ENCODE measurements at regions not wholly inside any gene's neighbourhood (a gene's known extent, or its start where the extent isn't known, plus 50 kb on each side); places are given as distances from the start of the nearest gene placed in this dataset.

DNA sequence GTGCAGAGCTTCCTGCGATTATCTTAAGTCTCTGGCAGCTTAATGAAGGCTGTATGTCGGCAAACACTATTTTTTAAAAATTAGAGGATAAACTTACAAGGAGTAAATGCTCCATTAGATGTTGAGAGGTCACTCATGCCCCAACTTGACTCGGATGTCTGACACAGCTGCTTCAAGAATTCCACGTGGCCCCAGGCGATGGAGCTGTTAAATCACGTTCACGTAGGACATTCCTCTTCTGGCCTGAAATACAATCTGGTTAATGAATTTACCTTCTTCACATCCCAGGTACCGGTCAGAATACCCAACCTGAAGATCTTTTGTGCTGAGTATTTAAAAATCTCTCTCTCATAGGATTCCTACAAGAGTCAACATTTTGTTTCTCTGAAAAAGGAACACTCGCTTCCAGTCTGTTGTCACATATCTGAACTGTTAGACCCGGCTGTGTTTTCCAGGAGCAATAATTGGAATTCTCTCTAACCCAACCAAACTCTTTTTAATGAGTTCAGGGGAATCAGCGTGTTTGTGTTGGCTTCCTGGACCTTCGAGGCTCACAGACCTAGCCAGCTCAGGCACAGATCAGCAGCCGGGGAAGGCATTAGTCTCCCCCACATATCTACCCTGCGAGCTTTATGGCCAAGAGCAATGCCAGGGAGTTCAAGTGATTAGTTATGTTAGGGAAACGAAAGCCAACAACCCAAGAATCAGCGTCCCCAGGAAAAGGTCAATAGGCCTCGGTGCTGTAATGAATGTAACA, 284.9 kb downstream of the FGFR2 start:
- no peak overlapping the region for H3K4me3 ChIP-seq (ENCODE audit: low read depth, low read length)
- no peak for DNase-seq (ENCODE audit: low read depth)
- TF ChIP-seq, protein P1, sequence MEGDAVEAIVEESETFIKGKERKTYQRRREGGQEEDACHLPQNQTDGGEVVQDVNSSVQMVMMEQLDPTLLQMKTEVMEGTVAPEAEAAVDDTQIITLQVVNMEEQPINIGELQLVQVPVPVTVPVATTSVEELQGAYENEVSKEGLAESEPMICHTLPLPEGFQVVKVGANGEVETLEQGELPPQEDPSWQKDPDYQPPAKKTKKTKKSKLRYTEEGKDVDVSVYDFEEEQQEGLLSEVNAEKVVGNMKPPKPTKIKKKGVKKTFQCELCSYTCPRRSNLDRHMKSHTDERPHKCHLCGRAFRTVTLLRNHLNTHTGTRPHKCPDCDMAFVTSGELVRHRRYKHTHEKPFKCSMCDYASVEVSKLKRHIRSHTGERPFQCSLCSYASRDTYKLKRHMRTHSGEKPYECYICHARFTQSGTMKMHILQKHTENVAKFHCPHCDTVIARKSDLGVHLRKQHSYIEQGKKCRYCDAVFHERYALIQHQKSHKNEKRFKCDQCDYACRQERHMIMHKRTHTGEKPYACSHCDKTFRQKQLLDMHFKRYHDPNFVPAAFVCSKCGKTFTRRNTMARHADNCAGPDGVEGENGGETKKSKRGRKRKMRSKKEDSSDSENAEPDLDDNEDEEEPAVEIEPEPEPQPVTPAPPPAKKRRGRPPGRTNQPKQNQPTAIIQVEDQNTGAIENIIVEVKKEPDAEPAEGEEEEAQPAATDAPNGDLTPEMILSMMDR (IDR thresholded peaks at IDR 0.05; ENCODE audit: low read depth, low read length) = no peak
- TF ChIP-seq POLR2A (IDR thresholded peaks at IDR 0.05; ENCODE audit: extremely low read depth, insufficient read length) = no peak
- no peak for TF ChIP-seq MYC (IDR thresholded peaks at IDR 0.05; ENCODE audit: low read depth, low read length)
- TF ChIP-seq, protein P2, sequence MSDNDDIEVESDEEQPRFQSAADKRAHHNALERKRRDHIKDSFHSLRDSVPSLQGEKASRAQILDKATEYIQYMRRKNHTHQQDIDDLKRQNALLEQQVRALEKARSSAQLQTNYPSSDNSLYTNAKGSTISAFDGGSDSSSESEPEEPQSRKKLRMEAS (IDR thresholded peaks at IDR 0.05; ENCODE audit: low read depth, low read length) = no peak

DNA sequence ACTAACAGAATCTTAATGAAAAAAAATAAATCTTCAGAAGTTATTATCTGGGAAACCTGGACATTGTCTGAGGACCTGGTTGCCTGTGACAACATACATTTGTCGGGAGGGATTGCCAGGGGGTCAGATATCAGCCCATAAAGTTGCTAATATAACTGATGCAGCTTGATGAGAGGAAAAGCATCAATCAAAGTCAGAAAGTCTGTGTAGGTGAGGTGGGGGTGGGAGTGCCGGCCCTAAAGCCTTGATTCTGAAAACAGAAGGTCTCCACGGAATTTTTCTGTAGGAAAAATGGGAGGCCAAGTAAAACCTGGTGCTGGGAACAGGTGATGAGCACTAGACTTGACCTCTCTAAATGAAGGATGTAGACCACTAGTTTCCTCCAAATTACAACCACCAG, 281.8 kb downstream of the FGFR2 start:
- TF ChIP-seq MYC (IDR thresholded peaks at IDR 0.05; ENCODE audit: low read depth, low read length) = no peak
- TF ChIP-seq, protein P2 (IDR thresholded peaks at IDR 0.05; ENCODE audit: low read depth, low read length) = no peak
- no peak for TF ChIP-seq POLR2A (IDR thresholded peaks at IDR 0.05; ENCODE audit: extremely low read depth, insufficient read length)
- TF ChIP-seq, protein P1 (IDR thresholded peaks at IDR 0.05; ENCODE audit: low read depth, low read length) = no peak
- no peak for DNase-seq (ENCODE audit: low read depth)
- no peak overlapping the region for H3K4me3 ChIP-seq (ENCODE audit: low read depth, low read length)

DNA sequence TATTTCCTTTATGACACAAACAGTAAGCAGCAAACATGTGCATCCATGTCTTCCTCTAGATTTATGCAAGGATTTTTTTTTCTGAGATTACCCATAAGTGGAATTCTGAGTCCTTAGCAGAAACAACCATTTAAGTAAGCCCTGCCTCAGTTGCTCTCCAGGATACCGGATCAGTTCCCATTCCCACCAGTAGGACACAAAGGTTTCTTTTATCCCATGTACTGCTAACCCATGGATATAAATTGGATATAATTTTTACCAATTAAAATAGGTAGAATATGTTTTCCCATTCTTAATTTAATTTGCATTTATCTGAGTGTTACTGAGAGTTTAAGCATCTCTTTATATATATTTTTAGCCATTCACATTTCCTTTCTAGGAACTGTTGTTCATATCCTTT, 280.9 kb downstream of the FGFR2 start:
- TF ChIP-seq POLR2A (IDR thresholded peaks at IDR 0.05; ENCODE audit: extremely low read depth, insufficient read length) = no peak
- TF ChIP-seq MYC (IDR thresholded peaks at IDR 0.05; ENCODE audit: low read depth, low read length) = no peak
- TF ChIP-seq, protein P1 (IDR thresholded peaks at IDR 0.05; ENCODE audit: low read depth, low read length) = no peak
- TF ChIP-seq, protein P2 (IDR thresholded peaks at IDR 0.05; ENCODE audit: low read depth, low read length) = no peak
- no peak for DNase-seq (ENCODE audit: low read depth)
- H3K4me3 ChIP-seq (ENCODE audit: low read depth, low read length) = no peak overlapping the region

DNA sequence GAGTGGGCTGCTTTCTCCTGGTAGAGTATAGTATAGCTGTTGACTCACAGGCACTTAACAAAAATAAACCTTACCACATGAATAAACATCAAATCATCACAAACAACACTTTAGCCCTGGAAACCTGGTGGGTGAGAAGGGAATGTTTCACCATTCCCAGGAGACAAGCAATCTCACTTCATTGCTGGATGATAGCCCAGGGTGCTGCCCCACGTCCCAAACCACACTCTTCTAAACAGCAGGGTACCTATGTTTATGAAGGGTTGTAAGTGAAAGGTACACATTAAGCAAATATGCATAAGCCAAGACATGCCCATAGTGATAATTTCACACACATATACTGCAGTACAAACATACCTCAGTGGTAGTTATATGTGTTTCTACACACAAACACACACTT, 276.2 kb downstream of the FGFR2 start:
- TF ChIP-seq, protein P1 (IDR thresholded peaks at IDR 0.05; ENCODE audit: low read depth, low read length) = no peak
- TF ChIP-seq MYC (IDR thresholded peaks at IDR 0.05; ENCODE audit: low read depth, low read length) = no peak
- TF ChIP-seq POLR2A (IDR thresholded peaks at IDR 0.05; ENCODE audit: extremely low read depth, insufficient read length) = no peak
- TF ChIP-seq, protein P2 (IDR thresholded peaks at IDR 0.05; ENCODE audit: low read depth, low read length) = no peak
- DNase-seq (ENCODE audit: low read depth) = no peak
- no peak overlapping the region for H3K4me3 ChIP-seq (ENCODE audit: low read depth, low read length)

DNA sequence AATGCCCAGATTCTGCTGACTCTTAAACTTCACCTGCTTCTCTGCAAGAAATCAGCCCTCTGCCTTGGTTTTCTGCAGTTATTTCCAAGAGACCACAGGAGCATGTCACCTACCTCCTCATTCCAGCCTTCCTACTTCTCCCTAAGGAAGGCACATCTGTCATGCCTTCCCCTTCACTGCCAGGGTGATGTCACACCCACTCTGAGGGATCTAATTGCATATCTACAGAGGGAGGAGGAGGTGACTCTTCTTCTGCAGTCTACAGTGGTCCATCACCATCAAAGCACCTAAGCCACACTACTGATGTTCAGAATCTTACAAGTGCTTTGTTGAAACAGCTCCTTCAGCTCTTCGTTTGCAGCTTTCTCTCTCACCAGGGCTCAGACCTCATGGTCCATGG, 275.5 kb downstream of the FGFR2 start:
- DNase-seq (ENCODE audit: low read depth) = no peak
- H3K4me3 ChIP-seq (ENCODE audit: low read depth, low read length) = no peak overlapping the region
- TF ChIP-seq MYC (IDR thresholded peaks at IDR 0.05; ENCODE audit: low read depth, low read length) (no peak), POLR2A (IDR thresholded peaks at IDR 0.05; ENCODE audit: extremely low read depth, insufficient read length) (no peak)
- TF ChIP-seq, protein P1 (IDR thresholded peaks at IDR 0.05; ENCODE audit: low read depth, low read length) = no peak
- TF ChIP-seq, protein P2 (IDR thresholded peaks at IDR 0.05; ENCODE audit: low read depth, low read length) = no peak
